HG03571 (cell line): ENCODE measurements at regions not wholly inside any gene's neighbourhood (a gene's known extent, or its start where the extent isn't known, plus 50 kb on each side); places are given as distances from the start of the nearest gene placed in this dataset.
"Not testable (repeated sequence)": the region's sequence is repeated elsewhere in the genome, so short reads cannot be mapped to it uniquely, and the experiment has no call there.

ENCODE experiments used
- ATAC-seq: cut with Tn5 transposase; IDR thresholded peaks from one replicate; pipeline ENCODE4 v1.9.1; 2021; ENCODE audit not compliant: unreplicated experiment

- ATAC-seq: no peak
Measured at GRCh38 chr1:58204284-58204683, 342.2 kb downstream of the OMA1 start.

GRCh38 chr1:58201492-58202106 lies 344.9 kb downstream of the OMA1 start:
- no peak for ATAC-seq

- ATAC-seq: no peak
Measured at GRCh38 chr1:58200437-58200836, 346.1 kb downstream of the OMA1 start.

DNA sequence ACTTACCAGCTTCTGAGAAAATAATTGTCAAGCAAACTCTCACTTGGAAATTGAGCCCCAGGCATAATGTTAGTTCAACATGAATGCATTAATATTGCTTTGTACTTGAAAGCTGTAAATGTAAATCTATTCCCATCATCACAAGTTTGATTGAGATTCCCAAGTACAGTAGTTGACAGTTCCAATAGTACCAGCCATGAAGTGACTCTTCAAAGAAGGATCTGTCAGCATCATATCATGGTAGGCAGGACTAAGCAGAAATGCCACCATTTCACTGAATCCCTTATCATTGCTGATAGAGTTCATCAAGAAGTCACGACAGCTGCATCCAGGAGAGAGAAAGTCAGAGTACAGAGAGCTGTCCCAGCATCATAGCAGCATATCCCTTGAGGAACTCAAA lies 348.7 kb downstream of the OMA1 start:
- ATAC-seq: no peak

- no peak for ATAC-seq
Measured at GRCh38 chr1:58190267-58190988, 356.1 kb downstream of the OMA1 start.

GRCh38 chr1:58189453-58189852 lies 357.1 kb downstream of the OMA1 start:
- ATAC-seq: no peak

DNA sequence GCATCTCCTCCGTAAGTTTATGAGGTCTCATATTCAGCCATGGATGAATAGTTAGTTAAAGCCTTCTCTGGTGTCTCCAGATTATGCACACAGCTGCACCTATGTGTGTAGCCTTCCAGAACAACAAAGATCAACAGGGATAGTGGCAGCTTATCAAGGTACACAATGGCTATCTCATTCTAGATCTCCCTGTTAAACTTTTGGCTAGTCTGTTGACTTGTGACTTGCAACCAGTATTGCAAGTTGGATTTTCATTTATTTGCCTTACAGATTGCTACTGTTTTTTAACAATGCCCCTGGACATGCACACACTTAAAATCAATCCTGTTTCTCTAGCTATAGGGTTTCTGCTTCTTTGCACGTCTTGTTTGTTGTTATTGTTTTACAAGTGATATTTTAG lies 363.2 kb downstream of the OMA1 start:
- ATAC-seq: no peak

DNA sequence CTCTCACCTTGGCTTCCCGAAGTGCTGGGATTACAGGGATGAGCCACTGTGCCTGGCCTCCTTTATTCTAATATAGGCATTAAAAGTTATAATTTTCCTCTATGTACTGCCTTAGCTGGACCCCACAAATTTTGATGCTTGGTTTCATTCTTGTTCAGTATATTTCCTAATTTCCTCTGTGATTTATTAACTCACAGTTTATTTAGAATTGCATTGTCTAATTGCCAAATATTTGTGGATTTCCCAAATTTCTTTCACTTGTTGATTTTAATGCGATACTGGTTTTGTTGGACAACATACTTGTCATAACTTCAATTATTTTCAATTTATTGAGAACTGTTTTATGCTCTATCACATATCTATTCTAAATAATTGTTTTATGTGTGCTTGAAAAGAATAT lies 366.0 kb downstream of the OMA1 start:
- no peak for ATAC-seq

- ATAC-seq: not testable (repeated sequence)
Measured at GRCh38 chr1:58169160-58169559, 377.4 kb downstream of the OMA1 start.

GRCh38 chr1:58167131-58167530 lies 379.4 kb downstream of the OMA1 start:
- not testable (repeated sequence) for ATAC-seq

DNA sequence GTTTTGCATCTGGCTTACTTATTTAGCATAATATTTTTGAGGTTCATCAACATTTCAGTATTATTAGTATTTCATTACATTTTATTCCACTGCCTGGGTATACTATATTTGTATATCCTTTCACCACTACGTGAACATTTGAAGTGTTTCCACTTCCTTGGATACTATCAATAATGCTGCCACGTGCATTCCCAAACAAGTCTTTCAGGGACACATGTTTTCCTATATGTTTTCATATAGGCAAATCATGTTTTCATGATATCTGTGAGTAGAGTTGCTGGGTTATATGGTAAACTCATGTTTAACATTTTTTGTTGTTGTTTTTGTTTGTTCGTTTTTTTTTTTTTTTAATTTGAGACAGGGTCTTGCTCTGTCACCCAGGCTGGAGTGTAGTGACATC lies 380.1 kb downstream of the OMA1 start:
- ATAC-seq: no peak

GRCh38 chr1:58165073-58165472 lies 381.5 kb downstream of the OMA1 start:
- no peak for ATAC-seq

GRCh38 chr1:58162952-58163550 lies 383.5 kb downstream of the OMA1 start:
- ATAC-seq: no peak

DNA sequence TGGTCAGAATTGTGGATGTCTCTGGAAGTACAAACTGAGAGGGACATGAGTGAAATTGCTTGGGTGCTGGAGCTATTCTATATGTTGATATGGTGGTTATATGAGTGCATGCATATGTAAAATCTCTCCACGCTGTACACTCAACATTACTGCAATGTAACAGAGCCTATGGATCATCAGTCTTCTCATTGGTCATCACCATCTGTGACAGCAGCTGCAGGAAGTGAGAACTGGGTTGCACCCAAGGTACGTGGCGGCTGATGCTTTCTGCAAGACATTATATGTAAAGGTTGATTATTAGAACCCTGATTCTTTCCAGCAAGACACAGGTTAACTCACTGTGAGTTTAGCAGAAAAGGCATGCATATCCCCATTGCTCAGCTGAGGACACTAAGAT lies 387.1 kb downstream of the OMA1 start:
- no peak for ATAC-seq

DNA sequence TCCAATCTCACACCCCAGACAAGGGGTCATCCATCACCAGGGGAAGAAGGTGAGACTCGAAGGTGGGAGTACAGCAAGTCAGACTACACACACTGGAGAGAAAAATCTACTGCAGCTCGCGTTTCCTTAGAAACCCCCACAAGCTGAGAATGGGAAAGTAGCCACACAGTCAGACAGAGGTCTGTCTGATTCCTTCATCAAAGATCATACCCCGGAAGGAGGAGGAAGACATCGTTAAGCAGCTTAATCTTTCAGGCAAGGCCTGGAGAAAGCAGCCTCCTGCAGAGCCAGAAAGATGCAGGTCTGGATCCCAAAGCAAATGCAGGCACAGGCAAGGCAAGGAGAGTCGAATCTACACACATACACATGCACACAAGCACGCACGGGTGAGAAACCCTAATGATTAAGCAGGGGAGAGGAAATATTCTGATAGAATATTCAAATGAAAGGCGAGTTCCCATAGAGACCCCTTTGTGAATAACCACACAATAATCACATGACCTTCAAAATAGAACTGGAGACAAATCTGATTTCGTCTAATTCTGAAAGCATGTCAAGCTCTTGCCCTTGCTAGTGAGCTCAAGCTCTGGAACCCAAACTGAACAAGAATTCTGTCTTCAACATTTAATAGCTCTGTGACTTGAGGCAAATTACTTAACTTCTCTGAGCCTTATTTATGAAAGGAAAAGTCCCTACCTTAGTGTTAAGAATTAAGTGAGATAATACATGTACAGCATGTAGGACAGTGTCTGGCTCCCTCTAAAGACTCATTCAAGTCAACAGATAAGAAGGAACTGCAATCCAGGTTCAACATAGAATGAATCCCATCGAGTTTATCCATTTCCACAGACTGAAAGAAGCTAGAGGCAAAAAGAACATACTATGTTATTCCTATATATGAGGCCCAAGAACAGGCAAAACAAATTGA lies 387.8 kb downstream of the OMA1 start:
- no peak for ATAC-seq

- no peak for ATAC-seq
Measured at GRCh38 chr1:58158016-58158415, 388.5 kb downstream of the OMA1 start.

- ATAC-seq: no peak
Measured at GRCh38 chr1:58157256-58157655, 389.3 kb downstream of the OMA1 start.

DNA sequence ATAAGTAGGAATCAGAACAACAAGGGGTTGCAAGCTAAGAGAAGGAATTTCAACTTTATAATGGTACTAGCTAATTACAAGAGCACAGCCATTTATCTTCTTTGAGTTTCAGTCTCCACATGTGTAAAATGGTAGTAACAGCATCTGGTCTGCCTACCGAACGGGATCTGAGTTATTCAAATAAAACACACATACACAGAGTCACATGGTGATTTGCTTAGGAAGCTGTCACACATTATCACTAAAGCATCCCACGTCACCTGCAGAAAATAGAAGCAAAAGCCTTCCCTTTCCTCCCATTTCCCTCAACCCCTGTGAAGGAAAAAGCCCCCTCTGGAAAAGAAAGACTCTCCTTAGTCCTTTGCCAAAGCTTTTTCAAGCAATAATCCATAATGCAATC lies 389.7 kb downstream of the OMA1 start:
- ATAC-seq: no peak

GRCh38 chr1:58156124-58156468 lies 390.4 kb downstream of the OMA1 start:
- ATAC-seq: no peak

- ATAC-seq: no peak
Measured at GRCh38 chr1:58155418-58156123, 391.0 kb downstream of the OMA1 start.

GRCh38 chr1:58154256-58154655 lies 392.3 kb downstream of the OMA1 start:
- no peak for ATAC-seq
